Esophagus muscularis mucosa (tissue), 4 donors: ENCODE measurements at regions not wholly inside any gene's neighbourhood (a gene's known extent, or its start where the extent isn't known, plus 50 kb on each side); places are given as distances from the start of the nearest gene placed in this dataset.

Experiments
- DNase-seq: peaks from one replicate; pipeline ENCODE4 v3.0.0-alpha.2; 2017; ENCODE audit errors: extremely low spot score
- H3K27ac ChIP-seq, 4 donors: fragments of 200-600 bp; sonication (generic); replicated peaks in 1 of 4; 1 replicate in 3 of 4; 2 replicates in 1 of 4; pipeline ENCODE4 v1.5.1; 2016 to 2019; ENCODE audit warnings: mild to moderate bottlenecking in 1 of 4
- H3K27me3 ChIP-seq, 4 donors: fragments of 200-600 bp; sonication (generic); one replicate each; pipeline versions ENCODE4 v1.5.1 to v1.6.0; 2016 to 2019
- H3K36me3 ChIP-seq, 4 donors: fragments of 200-600 bp; sonication (generic); one replicate each; pipeline ENCODE4 v1.5.1; 2016 to 2019
- H3K4me1 ChIP-seq, 4 donors: fragments of 200-600 bp; sonication (generic); one replicate each; pipeline ENCODE4 v1.5.1; 2016 to 2019
- H3K4me3 ChIP-seq, 4 donors: fragments of 200-600 bp; sonication (generic); 1 replicate in 2 of 4; 2 replicates in 2 of 4; pipeline ENCODE4 v1.5.1; 2016 to 2019; ENCODE audit warnings: mild to moderate bottlenecking in 4 of 4, moderate library complexity in 1 of 4
- H3K9me3 ChIP-seq, 4 donors: fragments of 200-600 bp; sonication (generic); 1 replicate in 3 of 4; 2 replicates in 1 of 4; pipeline ENCODE4 v1.5.1; 2016 to 2019
- EP300 ChIP-seq: sonication (generic); formaldehyde crosslinking; IDR thresholded peaks from one replicate; pipeline ENCODE4 v1.6.1; 2017; ENCODE audit warnings: antibody characterized with exemption
- POLR2A ChIP-seq: fragments of 450-650 bp; IDR thresholded peaks from one replicate; pipeline ENCODE4 v1.6.1; 2017; ENCODE audit warnings: antibody characterized with exemption, moderate library complexity, mild to moderate bottlenecking, low read depth
- POLR2AphosphoS5 ChIP-seq, 2 donors: sonication (generic); formaldehyde crosslinking; IDR thresholded peaks; one replicate each; pipeline ENCODE4 v1.6.1; 2017; ENCODE audit warnings: antibody characterized with exemption in 2 of 2
- WGBS: methylation state at CpG from one replicate; pipeline ENCODE4 v1.1.5; 2018; 5-methylcytosine and 5-hydroxymethylcytosine counted together
- intact Hi-C: fragments of 100-400 bp; cut with DNase I; formaldehyde crosslinking; loops from one replicate; pipeline ENCODE4 v1.15.1; 2023
- TF ChIP-seq, protein P1 (sequence below), 3 experiments: fragments of 200-600 bp in 2 of 3; fragments of 450-650 bp in 1 of 3; sonication (generic) in 2 of 3; IDR thresholded peaks; one replicate each; pipeline ENCODE4 v1.5.1; 2017 to 2019; ENCODE audit warnings: antibody characterized with exemption in 3 of 3, mild to moderate bottlenecking in 2 of 3, moderate library complexity in 1 of 3

DNA sequence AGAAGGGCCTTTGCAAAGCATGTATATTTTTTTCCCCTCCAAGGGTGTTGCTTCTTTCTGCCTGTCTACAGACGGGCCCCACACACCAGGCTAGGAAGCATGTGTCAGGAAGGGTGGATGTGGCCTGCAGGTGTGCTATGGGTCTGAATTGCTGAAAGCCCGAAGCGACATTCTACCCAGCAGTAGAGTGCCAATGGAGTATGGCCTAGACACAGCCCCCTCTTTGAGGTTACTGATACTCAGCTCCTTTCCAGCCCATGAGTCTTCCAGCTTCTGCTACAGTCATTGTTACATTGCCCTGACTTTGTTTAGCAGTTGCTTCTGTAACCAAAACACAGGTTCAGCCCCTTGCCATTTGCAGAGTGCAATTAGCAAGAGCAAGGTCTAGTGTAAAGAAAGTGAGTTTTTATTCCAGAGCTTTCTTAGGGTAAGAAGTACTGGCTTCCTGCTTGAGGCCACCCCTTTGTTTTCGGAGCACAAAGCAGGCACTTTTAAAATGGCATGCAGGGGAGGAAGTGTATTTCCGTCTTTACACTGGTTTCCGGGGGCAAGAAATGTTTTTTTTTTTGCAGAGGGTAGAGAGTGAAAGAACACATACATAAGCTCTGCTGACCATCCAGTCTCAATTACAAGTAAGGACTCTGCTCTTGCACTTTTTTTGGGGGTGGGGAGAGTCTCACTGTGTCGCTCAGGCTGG is 428.0 kb upstream of the AMELY start:
- intact Hi-C loops: no loop called here
- TF ChIP-seq EP300 (no peak), POLR2A (no peak), POLR2AphosphoS5 (IDR thresholded peaks at IDR 0.05) (no peak)
- TF ChIP-seq, protein P1, sequence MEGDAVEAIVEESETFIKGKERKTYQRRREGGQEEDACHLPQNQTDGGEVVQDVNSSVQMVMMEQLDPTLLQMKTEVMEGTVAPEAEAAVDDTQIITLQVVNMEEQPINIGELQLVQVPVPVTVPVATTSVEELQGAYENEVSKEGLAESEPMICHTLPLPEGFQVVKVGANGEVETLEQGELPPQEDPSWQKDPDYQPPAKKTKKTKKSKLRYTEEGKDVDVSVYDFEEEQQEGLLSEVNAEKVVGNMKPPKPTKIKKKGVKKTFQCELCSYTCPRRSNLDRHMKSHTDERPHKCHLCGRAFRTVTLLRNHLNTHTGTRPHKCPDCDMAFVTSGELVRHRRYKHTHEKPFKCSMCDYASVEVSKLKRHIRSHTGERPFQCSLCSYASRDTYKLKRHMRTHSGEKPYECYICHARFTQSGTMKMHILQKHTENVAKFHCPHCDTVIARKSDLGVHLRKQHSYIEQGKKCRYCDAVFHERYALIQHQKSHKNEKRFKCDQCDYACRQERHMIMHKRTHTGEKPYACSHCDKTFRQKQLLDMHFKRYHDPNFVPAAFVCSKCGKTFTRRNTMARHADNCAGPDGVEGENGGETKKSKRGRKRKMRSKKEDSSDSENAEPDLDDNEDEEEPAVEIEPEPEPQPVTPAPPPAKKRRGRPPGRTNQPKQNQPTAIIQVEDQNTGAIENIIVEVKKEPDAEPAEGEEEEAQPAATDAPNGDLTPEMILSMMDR (IDR thresholded peaks at IDR 0.05): no peak
- no peak overlapping the region for H3K4me3 ChIP-seq
- no peaks in the 10 kb centered on the region for H3K9me3 ChIP-seq
- H3K27ac ChIP-seq: peak overlapping the region in 1 of 4 donors; percentile 10
- H3K27me3 ChIP-seq: no peaks in the 10 kb centered on the region
- no CpG with 5 or more reads among the region's 7 CpGs for WGBS
- no peak for DNase-seq
- H3K4me1 ChIP-seq: no peaks in the 10 kb centered on the region
- no peaks in the 10 kb centered on the region for H3K36me3 ChIP-seq

GRCh38 chrY:7336023-7336873 is 424.7 kb upstream of the AMELY start:
- Histone ChIP-seq H3K27ac (no peak overlapping the region), H3K36me3 (peaks cover 0 to 4% (median 0%) of the 10 kb centered on the region in 4 donors), H3K9me3 (no peaks in the 10 kb centered on the region), H3K4me3 (no peak overlapping the region), H3K27me3 (no peaks in the 10 kb centered on the region), H3K4me1 (no peaks in the 10 kb centered on the region)
- intact Hi-C loops: no loop called here
- TF ChIP-seq POLR2A: no peak
- TF ChIP-seq, protein P1 (IDR thresholded peaks at IDR 0.05): no peak
- TF ChIP-seq EP300: no peak
- TF ChIP-seq POLR2AphosphoS5 (IDR thresholded peaks at IDR 0.05): no peak
- WGBS: no CpG with 5 or more reads among the region's 13 CpGs
- DNase-seq: no peak

GRCh38 chrY:7334449-7334848 is 422.9 kb upstream of the AMELY start:
- WGBS: no CpG with 5 or more reads among the region's 1 CpG
- intact Hi-C loops: no loop called here

DNA sequence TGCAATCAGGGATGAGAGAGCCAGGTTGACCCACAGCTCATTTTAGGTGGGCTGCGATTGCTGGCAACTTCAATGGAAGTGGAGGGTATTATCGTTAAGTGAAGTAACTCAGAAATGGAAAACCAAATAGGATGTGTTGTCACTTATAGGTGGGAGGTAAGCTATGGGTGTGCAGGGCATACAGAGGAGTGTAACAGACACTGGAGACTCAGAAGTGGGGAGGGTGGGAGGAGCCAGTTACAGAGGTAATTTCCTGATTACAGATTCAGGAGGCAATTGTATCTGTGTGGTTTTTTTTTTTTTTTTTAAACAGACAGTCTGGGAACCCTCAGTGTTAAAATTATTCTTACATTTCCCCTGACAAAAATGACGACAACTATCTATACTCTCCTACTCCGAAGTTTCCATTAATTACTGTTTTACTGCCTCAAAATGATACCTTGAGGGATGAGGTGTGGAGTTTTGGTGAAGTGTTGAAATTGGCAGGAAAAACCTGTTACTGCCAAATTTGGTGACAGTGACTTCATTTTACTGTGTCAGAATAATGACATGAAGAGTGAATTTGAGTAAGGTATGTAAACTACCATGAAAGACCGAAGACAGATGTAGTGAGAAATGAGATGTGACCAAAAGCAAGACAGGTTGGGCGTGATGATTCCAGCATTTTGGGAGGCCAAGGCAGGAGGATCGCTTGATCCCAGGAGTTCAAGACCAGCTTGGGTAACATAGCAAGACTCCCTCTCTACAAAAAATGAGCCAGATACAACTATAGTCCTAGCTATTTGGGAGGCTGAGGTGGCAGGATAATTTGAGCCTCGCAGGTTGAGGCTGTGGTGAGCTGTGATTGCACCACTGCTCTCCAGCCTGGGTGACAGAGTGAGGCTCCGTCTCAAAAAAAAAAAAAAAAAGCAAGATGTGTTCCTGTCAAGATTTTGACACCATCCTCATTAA is 415.0 kb upstream of the AMELY start:
- intact Hi-C loops: no loop called here
- WGBS: no CpG with 5 or more reads among the region's 9 CpGs
- TF ChIP-seq EP300: no peak
- TF ChIP-seq POLR2A: no peak
- no peak for TF ChIP-seq POLR2AphosphoS5 (IDR thresholded peaks at IDR 0.05)
- TF ChIP-seq, protein P1 (IDR thresholded peaks at IDR 0.05): no peak

More at GRCh38 chrY:7334449-7334848, 422.9 kb upstream of the AMELY start:
- H3K27ac ChIP-seq: no peak overlapping the region
- no peaks in the 10 kb centered on the region for H3K27me3 ChIP-seq
- no peaks in the 10 kb centered on the region for H3K9me3 ChIP-seq
- no peak for TF ChIP-seq EP300
- TF ChIP-seq POLR2AphosphoS5 (IDR thresholded peaks at IDR 0.05): no peak
- no peak for TF ChIP-seq POLR2A
- TF ChIP-seq, protein P1 (IDR thresholded peaks at IDR 0.05): no peak
- peaks cover 0 to 4% (median 0%) of the 10 kb centered on the region in 4 donors for H3K36me3 ChIP-seq
- no peaks in the 10 kb centered on the region for H3K4me1 ChIP-seq
- H3K4me3 ChIP-seq: no peak overlapping the region
- DNase-seq: no peak

More for the DNA sequence above, 415.0 kb upstream of the AMELY start:
- peaks cover 0 to 9% (median 0%) of the 10 kb centered on the region in 4 donors for H3K36me3 ChIP-seq
- H3K4me3 ChIP-seq: no peak overlapping the region
- no peaks in the 10 kb centered on the region for H3K9me3 ChIP-seq
- no peaks in the 10 kb centered on the region for H3K27me3 ChIP-seq
- H3K4me1 ChIP-seq: no peaks in the 10 kb centered on the region
- no peak for DNase-seq
- no peak overlapping the region for H3K27ac ChIP-seq
